ENCODE measurements at regions not wholly inside any gene's neighbourhood (a gene's known extent, or its start where the extent isn't known, plus 50 kb on each side); places are given as distances from the start of the nearest gene placed in this dataset.
A peak's percentile ranks its signal among the peaks of the same experiment; 100 is the strongest.
"Not testable (repeated sequence)": the region's sequence is repeated elsewhere in the genome, so short reads cannot be mapped to it uniquely, and the experiment has no call there.

- no peak for DNase-seq (ENCODE audit: low read depth)
These were observed 112.0 kb upstream of the PRKCQ start for GRCh38 chr10:6692103-6692502.

DNA sequence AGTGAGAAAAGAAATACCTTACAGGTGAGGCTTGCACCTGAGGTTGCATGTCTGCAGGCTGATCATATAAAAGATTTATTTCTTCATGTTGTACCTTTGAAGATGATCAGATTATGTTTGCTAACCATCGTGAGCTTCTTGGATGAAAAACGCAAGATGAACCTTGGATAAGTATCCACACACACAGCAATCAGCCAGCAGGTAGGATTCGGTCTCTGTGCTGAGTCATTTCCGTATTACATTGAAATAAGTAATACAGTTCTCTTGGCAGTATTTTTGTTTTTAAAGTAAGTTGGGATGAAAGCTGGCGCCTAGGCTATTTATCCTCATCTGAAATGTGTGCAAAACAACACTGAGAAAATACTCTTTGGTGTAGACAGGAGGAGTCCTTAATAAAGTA lies 109.0 kb upstream of the PRKCQ start:
- DNase-seq (ENCODE audit: low read depth): no peak

GRCh38 chr10:6680735-6681134 lies 100.7 kb upstream of the PRKCQ start:
- no peak for DNase-seq (ENCODE audit: low read depth)

DNA sequence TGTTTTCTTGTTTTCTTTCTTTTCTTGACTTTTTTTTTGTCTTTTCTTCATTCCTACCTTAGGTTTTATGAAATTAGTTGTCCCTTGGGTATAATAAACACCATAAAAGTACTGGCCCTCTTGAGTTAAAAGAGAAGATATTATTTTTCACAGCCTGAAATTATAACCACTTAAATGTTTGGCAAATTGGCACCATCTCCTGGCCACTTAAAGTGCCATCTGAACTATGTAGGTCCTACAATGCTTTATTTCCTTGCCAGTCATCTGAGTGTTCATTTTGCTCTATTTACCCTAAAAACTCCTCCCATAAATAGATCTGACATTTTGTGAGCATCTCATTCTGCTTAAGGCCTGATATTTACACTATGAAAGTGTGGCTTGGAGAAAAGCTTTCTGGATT lies 98.9 kb upstream of the PRKCQ start:
- no peak for DNase-seq (ENCODE audit: low read depth)

DNA sequence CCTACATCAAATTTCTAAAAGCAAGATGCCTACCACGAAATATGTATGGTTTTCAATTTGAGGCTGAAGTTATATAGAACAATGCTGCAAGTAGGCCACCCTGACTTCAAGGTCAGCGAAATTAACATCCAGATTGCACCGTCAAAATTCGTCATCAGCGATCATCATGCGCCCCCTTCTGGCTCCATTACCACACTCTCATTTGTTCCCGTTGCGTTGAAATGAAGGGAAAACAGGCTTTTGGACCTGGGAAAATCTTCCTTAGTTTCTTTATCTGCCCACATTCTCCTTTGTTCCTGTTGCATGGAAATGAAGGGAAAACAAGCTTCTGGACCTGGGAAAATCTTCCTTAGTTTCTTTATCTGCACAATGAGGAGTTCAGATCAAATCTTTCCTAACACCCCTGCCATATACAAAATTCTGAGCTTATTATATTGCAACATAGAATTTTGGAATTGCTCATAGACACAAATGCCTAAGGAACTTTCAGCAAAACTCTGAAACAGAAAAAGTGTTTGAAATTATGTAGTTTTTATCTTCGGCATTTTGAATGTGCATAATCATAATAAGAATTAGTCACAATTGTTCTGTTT lies 98.2 kb upstream of the PRKCQ start:
- peak; percentile 46 for DNase-seq (ENCODE audit: low read depth)

GRCh38 chr10:6677129-6677528 lies 97.1 kb upstream of the PRKCQ start:
- not testable (repeated sequence) for DNase-seq (ENCODE audit: low read depth)

DNA sequence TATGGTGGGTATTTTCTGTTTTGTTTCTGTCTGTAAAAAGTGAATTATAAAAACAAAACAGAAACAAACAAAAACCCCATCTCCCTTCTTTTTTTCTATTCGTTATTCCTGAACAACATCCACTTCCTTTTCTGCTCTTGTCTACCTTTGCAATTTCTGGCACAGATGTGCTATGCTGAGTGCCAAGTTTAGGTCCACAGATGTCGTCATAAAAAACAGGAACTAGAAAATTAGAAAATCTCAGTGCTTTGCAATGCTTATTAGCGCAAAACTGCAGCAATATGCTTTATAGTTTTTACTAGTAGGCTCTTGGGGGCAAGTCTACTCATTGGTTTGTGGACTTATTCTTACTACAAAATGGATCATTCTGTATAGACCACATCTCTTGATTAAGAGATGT lies 94.2 kb upstream of the PRKCQ start:
- DNase-seq (ENCODE audit: low read depth): no peak

DNA sequence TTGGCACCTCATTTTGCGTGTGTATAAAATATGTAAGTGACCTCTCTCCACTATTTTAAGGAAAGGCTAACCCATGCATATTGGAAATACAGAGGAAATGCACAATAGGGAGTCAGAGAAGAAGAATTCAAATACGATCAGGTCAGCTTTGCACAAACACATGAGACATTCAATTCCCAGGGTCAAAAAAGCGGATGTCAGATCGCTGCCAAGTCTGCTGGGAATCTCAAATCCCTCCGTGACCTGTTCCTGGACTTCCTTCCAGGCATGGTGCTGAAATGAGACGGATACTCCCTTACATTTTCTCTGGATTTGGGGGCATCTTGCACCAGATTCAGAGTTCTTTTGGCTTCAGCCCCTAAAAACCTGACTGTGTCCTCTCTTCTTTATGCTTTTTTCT lies 91.9 kb upstream of the PRKCQ start:
- DNase-seq (ENCODE audit: low read depth): no peak

DNA sequence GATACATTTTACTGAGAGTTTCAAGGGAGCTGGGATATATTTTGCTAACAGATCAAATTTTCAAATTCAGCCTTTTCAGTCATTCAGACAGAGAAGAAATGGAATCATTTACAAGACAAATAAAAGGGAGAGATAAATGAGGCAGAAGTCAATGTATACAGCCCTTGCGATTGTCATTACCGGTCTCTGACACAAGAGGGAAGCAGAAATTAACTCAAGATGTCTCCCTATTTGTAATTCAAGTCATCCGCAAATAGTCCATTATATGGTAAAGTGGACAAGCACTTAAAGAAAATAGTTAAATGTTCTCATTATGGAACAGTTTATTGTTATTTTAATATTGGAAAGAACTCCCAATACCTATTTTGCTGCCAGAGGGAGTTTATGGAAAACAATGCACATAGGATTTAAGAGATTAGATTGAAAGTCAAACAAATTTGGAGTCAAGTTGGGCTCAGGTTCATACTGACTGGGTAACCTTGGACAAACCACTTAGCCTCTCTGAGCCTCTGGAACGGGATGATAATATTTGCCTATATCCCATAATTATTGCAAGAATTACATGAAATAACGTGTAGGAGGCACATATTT lies 89.3 kb upstream of the PRKCQ start:
- no peak for DNase-seq (ENCODE audit: low read depth)

DNA sequence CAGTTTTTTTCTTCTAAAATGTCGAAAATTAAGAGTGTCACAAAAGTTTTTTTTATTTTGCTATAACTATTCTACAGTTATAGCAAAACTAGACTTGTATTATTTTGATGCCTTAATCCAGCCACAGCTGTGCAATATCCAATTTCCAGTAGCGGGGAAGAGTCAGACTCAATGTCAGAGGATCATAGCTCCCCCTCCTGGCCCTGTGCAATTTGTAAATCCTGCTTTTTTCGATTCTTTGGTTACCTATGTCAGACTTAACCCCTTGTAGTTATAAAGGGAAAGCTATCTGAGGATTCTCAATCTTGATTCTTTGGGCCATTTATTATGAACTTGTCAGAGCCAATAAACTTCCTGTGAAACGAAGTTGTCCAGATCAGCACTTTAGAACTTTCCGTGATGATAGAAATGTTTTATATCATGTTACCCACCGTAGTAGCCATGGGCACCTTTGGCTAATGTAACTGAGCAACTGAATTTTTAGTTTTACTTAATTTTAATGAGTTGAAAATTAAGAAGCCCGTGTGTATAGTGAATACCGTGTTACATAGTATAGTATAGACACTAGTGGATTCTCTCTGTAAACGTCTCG lies 87.7 kb upstream of the PRKCQ start:
- DNase-seq (ENCODE audit: low read depth): peak; percentile 19

DNA sequence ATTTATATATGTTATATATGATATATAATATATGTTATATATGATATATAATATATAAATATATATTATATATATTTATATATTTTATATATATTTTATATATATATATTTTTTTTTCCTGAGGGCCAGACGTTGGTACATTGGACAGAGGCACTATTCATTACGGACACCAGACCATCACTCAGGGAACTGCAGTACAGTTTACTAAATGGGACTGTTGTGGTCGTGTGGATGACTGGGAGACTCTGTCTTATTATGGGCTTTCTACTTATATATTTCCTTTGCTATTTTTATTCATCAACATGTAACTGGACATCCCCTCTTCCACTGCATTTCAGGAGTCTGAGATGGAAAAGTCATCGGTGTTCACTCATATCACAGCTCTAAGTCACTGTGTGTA lies 87.1 kb upstream of the PRKCQ start:
- DNase-seq (ENCODE audit: low read depth): no peak

GRCh38 chr10:6665847-6666246 lies 85.8 kb upstream of the PRKCQ start:
- DNase-seq (ENCODE audit: low read depth): peak; percentile 19

DNA sequence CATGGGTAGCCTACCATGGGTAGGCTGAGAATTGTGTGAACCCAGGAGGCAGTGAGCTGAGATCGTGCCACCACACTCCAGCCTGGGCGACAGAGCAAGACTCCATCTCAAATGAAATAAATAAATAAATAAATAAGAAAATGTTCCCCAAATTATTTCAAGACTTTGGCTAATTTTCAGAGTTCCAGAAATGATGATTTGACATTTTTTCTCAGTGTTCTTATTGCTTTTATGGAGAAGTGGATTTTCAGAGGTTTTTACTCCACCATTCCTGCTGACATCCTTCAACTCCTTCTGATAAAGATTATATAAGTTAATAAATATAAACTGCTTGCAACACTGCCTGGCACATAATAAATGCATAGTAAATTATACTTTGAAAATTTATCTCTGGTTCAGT lies 80.4 kb upstream of the PRKCQ start:
- DNase-seq (ENCODE audit: low read depth): no peak

DNA sequence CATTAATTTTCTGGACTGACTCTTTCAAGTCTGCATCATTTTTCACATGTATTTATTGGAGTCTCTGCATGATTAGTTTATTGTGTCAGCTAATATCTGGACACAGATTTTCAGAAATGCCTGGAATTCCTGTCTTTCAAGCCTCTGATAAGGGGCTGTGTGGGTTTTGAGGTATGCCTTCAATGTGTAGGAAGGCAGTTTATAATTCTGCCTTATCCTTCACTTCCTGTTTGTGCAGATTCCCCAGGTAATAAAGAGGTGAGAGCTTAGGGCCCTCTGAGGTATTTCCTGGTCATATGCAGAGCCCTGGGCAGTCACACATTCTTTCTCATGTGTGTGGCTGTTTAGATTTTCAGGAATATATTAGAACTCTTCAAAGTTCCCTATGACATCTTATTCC lies 79.4 kb upstream of the PRKCQ start:
- DNase-seq (ENCODE audit: low read depth): no peak

DNA sequence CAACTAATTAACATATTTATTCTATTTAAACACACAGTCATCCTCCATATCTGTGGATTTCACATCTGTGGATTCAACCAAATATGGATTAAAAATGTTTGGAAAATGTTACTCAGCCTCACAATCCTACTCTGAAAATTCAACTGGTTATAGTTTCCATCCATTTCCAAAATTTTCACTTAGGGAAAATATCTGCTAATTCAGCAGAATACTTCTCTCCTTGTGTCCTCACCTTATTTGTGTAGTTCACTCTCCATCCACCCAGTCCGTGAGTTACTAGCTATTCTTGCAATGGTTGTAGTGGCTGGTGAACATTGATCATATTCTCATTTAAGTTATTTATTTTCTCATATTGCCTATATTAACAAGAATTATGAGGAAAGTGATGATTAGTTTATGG lies 77.6 kb upstream of the PRKCQ start:
- no peak for DNase-seq (ENCODE audit: low read depth)

GRCh38 chr10:6657196-6657595 lies 77.1 kb upstream of the PRKCQ start:
- DNase-seq (ENCODE audit: low read depth): no peak

DNA sequence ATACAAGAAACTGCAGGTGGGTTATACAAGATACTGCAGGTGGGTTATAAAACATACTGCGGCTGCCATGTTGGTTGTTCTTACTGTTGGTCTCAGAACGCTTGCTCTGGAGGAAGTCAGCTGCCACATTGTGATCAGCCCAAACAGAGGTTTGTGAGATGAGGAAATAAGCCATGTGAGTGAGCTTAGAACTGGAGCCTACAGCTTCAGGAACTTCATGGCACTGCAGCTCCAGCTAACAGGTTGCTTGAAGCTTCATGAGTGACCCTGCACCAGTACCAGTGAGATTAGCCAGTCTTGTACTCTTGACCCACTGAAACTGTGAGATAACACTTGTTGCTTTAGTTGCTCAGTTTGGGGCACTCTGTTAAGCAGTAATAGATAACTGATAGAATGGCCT lies 74.5 kb upstream of the PRKCQ start:
- DNase-seq (ENCODE audit: low read depth): no peak

GRCh38 chr10:6650586-6650985 lies 70.5 kb upstream of the PRKCQ start:
- DNase-seq (ENCODE audit: low read depth): no peak

DNA sequence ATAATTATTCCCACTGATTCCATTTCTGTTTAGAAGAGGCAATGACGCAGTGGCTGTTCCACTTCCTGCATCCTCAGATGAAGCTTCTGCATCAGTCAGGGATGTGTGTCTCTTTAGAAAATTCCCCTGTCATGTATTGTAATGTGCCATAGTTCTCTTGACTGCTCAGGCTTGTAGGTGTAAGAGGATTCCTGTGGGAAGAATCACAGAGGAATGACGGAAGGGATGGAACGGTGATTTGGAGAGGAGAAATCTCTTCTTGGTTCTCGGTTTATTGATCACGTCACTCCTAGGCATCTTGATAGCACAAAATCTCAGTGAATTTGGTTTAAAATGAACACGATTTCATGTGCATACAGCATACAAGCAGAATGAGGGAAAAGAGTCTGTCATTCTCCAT lies 69.8 kb upstream of the PRKCQ start:
- DNase-seq (ENCODE audit: low read depth): no peak

- DNase-seq (ENCODE audit: low read depth): no peak
These were observed 69.0 kb upstream of the PRKCQ start for GRCh38 chr10:6648894-6649720.

DNA sequence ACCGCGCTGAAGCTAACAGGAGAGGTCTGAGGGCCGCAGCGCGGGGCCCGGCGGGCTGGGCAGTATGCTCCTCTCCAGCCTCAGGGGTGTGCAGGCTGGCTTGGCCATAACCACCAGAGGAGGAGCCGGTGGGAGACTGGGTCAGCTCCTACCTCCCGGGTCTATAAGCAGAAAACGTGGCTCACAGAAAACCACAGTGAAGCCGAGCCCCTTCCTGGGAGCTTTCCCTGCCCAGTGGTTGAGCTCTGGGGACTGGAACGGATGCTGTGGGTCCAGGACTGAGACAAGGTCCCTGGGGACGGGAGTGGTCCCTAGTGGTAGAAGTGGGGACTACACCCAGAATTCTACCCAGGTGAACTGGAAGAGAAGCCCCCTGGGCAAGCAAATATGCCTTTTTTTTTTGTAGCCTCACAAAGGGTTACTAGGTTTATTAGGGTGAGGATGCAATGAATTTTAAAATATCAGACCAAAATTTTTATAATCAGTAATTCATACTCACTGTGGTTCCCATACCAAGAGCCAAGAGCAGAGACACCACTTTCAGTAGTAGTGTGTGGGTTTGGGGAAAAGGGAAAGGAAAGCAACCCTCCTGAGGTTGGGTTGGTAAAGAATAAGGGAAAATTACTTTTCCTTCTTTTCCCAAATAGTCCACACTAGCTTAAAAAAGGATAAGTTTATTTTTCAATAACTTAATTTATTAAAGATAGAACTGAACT lies 67.9 kb upstream of the PRKCQ start:
- peak; percentile 46 for DNase-seq (ENCODE audit: low read depth)

DNA sequence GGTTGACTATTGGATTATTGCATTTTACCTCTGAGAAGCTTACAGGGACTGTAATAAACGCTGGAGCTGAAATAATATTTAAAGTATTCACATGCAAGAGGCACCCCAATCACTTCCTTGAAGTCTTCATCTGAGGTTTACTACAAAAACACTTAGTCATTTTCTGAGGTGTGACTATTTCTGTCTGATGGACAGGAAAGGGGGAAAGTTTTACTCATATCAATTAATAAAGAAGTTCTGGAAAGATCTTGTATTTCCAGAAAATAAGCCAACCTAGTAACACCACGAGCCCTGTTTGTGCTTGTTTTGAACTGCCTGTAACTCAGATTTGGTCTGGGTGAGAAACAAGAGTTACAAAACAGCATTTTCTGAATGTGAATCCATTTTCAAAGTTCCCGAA lies 63.9 kb upstream of the PRKCQ start:
- no peak for DNase-seq (ENCODE audit: low read depth)

DNA sequence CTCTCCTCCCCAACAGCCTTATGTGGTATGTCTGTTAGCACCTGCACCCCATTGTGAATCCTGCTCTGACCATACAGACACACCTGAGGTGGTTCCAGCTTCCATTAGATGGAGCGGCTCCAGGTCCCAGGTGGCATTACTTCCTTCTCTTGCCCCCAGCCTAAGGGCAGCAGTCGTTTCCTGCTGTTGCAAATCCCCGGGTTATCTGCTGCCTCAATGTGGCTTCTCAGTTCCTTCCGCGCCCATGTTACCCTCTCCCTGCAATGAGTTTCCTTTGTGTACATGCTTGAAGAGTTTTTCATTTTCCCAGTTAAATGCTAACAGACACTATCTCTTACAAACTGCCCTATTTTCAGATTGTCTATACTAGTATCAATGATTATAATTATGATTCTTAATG lies 62.8 kb upstream of the PRKCQ start:
- DNase-seq (ENCODE audit: low read depth): no peak

Measured in stimulated activated CD8-positive, alpha-beta memory T cell treated with anti-CD3 and anti-CD28 coated beads, Interleukin-4, amount 100 ng/mL, for 24 hours (primary cell).